Stimulated activated CD8-positive, alpha-beta memory T cell treated with anti-CD3 and anti-CD28 coated beads, Interleukin-4, amount 100 ng/mL, for 48 hours (primary cell): ENCODE measurements at regions not wholly inside any gene's neighbourhood (a gene's known extent, or its start where the extent isn't known, plus 50 kb on each side); places are given as distances from the start of the nearest gene placed in this dataset.

Experiments
- DNase-seq: peaks from one replicate; pipeline ENCODE4 v3.0.0-alpha.2; 2020

- DNase-seq: no peak
Measured at GRCh38 chr2:120854014-120854620, 118.4 kb downstream of the GLI2 start.

GRCh38 chr2:120854766-120855530 is 119.3 kb downstream of the GLI2 start:
- no peak for DNase-seq

GRCh38 chr2:120855855-120856405 is 120.3 kb downstream of the GLI2 start:
- DNase-seq: no peak

- DNase-seq: no peak
Measured at GRCh38 chr2:120856421-120856862, 120.8 kb downstream of the GLI2 start.

GRCh38 chr2:120857422-120857821 is 121.8 kb downstream of the GLI2 start:
- no peak for DNase-seq

GRCh38 chr2:120857931-120858330 is 122.3 kb downstream of the GLI2 start:
- DNase-seq: no peak

GRCh38 chr2:120858361-120859106 is 122.9 kb downstream of the GLI2 start:
- DNase-seq: no peak

GRCh38 chr2:120859128-120859527 is 123.5 kb downstream of the GLI2 start:
- no peak for DNase-seq

GRCh38 chr2:120859814-120860578 is 124.3 kb downstream of the GLI2 start:
- DNase-seq: no peak

GRCh38 chr2:120860579-120860922 is 124.9 kb downstream of the GLI2 start:
- no peak for DNase-seq

- DNase-seq: no peak
Measured at GRCh38 chr2:120861191-120861575, 125.5 kb downstream of the GLI2 start.

- no peak for DNase-seq
Measured at GRCh38 chr2:120861576-120862191, 126.0 kb downstream of the GLI2 start.

GRCh38 chr2:120862201-120863060 is 126.8 kb downstream of the GLI2 start:
- DNase-seq: no peak

- no peak for DNase-seq
Measured at GRCh38 chr2:120863146-120863545, 127.5 kb downstream of the GLI2 start.

GRCh38 chr2:120863661-120864320 is 128.1 kb downstream of the GLI2 start:
- no peak for DNase-seq

GRCh38 chr2:120864981-120865380 is 129.3 kb downstream of the GLI2 start:
- no peak for DNase-seq

- DNase-seq: no peak
Measured at GRCh38 chr2:120865656-120866055, 130.0 kb downstream of the GLI2 start.

GRCh38 chr2:120866071-120866470 is 130.4 kb downstream of the GLI2 start:
- no peak for DNase-seq

GRCh38 chr2:120866483-120867140 is 130.9 kb downstream of the GLI2 start:
- no peak for DNase-seq
